ENCODE measurements at regions not wholly inside any gene's neighbourhood (a gene's known extent, or its start where the extent isn't known, plus 50 kb on each side); places are given as distances from the start of the nearest gene placed in this dataset.

DNA sequence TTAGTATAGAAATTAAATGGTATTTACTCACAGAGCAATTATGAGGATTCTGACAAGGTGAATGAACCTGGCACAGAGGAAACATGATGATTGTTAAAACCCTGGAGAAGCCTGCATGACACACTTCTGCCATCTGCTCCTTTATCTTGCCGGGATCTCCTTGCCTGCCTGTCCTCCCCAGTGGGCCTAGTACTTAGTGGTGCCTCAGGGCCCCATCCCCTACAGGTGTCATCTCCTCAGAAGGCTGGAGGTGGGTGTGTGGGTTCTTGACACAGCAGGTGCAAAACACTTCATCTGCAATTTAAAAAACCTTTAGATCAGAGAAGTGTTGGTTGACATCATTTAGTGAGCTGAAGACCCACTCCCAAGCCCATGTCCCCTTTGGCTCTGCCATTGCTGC is 261.2 kb downstream of the ADRA2A start:
- TF ChIP-seq, protein P1, sequence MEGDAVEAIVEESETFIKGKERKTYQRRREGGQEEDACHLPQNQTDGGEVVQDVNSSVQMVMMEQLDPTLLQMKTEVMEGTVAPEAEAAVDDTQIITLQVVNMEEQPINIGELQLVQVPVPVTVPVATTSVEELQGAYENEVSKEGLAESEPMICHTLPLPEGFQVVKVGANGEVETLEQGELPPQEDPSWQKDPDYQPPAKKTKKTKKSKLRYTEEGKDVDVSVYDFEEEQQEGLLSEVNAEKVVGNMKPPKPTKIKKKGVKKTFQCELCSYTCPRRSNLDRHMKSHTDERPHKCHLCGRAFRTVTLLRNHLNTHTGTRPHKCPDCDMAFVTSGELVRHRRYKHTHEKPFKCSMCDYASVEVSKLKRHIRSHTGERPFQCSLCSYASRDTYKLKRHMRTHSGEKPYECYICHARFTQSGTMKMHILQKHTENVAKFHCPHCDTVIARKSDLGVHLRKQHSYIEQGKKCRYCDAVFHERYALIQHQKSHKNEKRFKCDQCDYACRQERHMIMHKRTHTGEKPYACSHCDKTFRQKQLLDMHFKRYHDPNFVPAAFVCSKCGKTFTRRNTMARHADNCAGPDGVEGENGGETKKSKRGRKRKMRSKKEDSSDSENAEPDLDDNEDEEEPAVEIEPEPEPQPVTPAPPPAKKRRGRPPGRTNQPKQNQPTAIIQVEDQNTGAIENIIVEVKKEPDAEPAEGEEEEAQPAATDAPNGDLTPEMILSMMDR (IDR thresholded peaks at IDR 0.05) = no peak
- TF ChIP-seq JUNB (IDR thresholded peaks at IDR 0.05) = no peak
- no peak for TF ChIP-seq CBX8 (IDR thresholded peaks at IDR 0.05)
- TF ChIP-seq ZSCAN20 (CRISPR knock-in tag; IDR thresholded peaks at IDR 0.05) = no peak
- no peak for TF ChIP-seq TP53 (CRISPR knock-in tag; IDR thresholded peaks at IDR 0.05)
- no peak for TF ChIP-seq EP300 (IDR thresholded peaks at IDR 0.05)
- no peak for TF ChIP-seq MAZ (IDR thresholded peaks at IDR 0.05; ENCODE audit: borderline replicate concordance, low read depth, low read length)
- TF ChIP-seq CEBPB (IDR thresholded peaks at IDR 0.05) = no peak
